Caco-2 (cell line): ENCODE measurements at regions not wholly inside any gene's neighbourhood (a gene's known extent, or its start where the extent isn't known, plus 50 kb on each side); places are given as distances from the start of the nearest gene placed in this dataset.

Experiments used
- BruUV-seq: library from RNA; stranded (reverse); fragments of 400-500 nt; replicated peaks from 2 replicates; lab custom pipeline; 2021; lab: Mats Ljungman, UMichigan
- CTCF ChIA-PET: fragments of 300-600 bp; sonication (Branson Sonifier 250); formaldehyde crosslinking; loops from one replicate; lab custom pipeline; 2022; ENCODE audit warnings: antibody characterized with exemption; lab: Charles Lee
- POLR2A ChIA-PET: fragments of 300-600 bp; sonication (Branson Sonifier 250); formaldehyde crosslinking; loops from one replicate; lab custom pipeline; 2022; ENCODE audit warnings: antibody characterized with exemption; lab: Charles Lee
- DNase-seq, 2 experiments: peaks; one replicate each; pipeline versions ENCODE4 v3.0.0 to v3.0.0-alpha.2; 2020 to 2022
- H3K27me3 ChIP-seq: replicated peaks from 2 replicates; pipeline ENCODE4 v1.6.0; 2011; ENCODE audit warnings: low read length; ENCODE audit not compliant: control insufficient read depth, insufficient read depth
- H3K36me3 ChIP-seq: 2 replicates; pipeline ENCODE4 v1.5.1; 2011; ENCODE audit warnings: low read length; ENCODE audit not compliant: control insufficient read depth, insufficient read depth
- H3K4me1 ChIP-seq: fragments of 250-450 bp; sonication (Bioruptor Pico); 2 replicates; pipeline ENCODE4 v1.5.1; 2020; ENCODE audit warnings: mild to moderate bottlenecking
- H3K4me3 ChIP-seq: 2 replicates; pipeline ENCODE4 v1.5.1; 2011; ENCODE audit warnings: low read depth, mild to moderate bottlenecking, control low read depth, low read length
- H3K9me3 ChIP-seq: fragments of 250-450 bp; sonication (Bioruptor Pico); 2 replicates; pipeline ENCODE4 v1.5.1; 2020; ENCODE audit warnings: mild to moderate bottlenecking, moderate library complexity
- H3K27ac Mint-ChIP-seq: one replicate; pipeline ENCODE4 v1.8.0; 2022; ENCODE audit warnings: mixed read lengths; ENCODE audit not compliant: unreplicated experiment
- H3K27me3 Mint-ChIP-seq: one replicate; pipeline ENCODE4 v1.8.0; 2022; ENCODE audit warnings: mixed read lengths; ENCODE audit not compliant: insufficient read depth, unreplicated experiment
- H3K36me3 Mint-ChIP-seq: one replicate; pipeline ENCODE4 v1.8.0; 2022; ENCODE audit warnings: mild to moderate bottlenecking, mixed read lengths; ENCODE audit not compliant: insufficient read depth, unreplicated experiment
- H3K4me1 Mint-ChIP-seq: one replicate; pipeline ENCODE4 v1.8.0; 2022; ENCODE audit warnings: low read depth, mixed read lengths; ENCODE audit not compliant: unreplicated experiment
- H3K4me3 Mint-ChIP-seq: one replicate; pipeline ENCODE4 v1.8.0; 2022; ENCODE audit warnings: mild to moderate bottlenecking, moderate library complexity, mixed read lengths; ENCODE audit not compliant: unreplicated experiment
- H3K9me3 Mint-ChIP-seq: one replicate; pipeline ENCODE4 v1.8.0; 2022; ENCODE audit warnings: mixed read lengths; ENCODE audit not compliant: unreplicated experiment
- intact Hi-C: fragments of 100-400 bp; cut with micrococcal nuclease; formaldehyde crosslinking; loops from one replicate; pipeline ENCODE4 v1.10.0; 2022; ENCODE audit not compliant: unreplicated experiment
- TF ChIP-seq, protein P1 (sequence below), 2 experiments: fragments of 200-600 bp in 1 of 2; IDR thresholded peaks; 1 replicate in 1 of 2; 2 replicates in 1 of 2; pipeline versions ENCODE4 v1.5.1 to v1.8.0; 2011 to 2022; ENCODE audit warnings: antibody characterized with exemption in 1 of 2, control low read depth in 1 of 2, inconsistent platforms in 1 of 2, low read depth in 1 of 2, low read length in 1 of 2, mild to moderate bottlenecking in 1 of 2, moderate library complexity in 1 of 2; ENCODE audit not compliant: insufficient read depth in 1 of 2, severe bottlenecking in 1 of 2, unreplicated experiment in 1 of 2

DNA sequence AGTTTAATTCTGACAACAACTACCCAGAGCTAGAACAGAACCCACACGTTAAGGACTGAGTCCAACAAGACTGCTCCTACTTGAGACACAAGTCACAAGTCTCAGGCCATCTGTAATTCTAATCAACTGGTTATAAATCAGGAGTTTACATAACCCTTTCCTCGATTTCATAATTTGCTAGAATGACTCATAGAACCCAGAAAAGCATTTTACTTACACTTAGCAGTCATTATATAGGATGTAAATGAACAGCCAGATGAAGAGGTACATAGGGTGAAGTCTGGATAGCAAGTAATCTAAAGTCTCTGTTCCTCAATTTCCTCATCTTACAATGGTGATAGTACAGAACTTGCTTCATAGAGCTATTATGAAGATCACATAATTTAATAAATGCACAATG, 1018.2 kb downstream of the DIPK2A start:
- Mint-ChIP-seq H3K27ac (no peak overlapping the region), H3K36me3 (no peaks in the 10 kb centered on the region), H3K9me3 (no peaks in the 10 kb centered on the region), H3K4me1 (no peaks in the 10 kb centered on the region), H3K4me3 (no peak overlapping the region), H3K27me3 (no peaks in the 10 kb centered on the region)
- Histone ChIP-seq H3K4me1 (no peaks in the 10 kb centered on the region), H3K4me3 (no peak overlapping the region), H3K9me3 (no peaks in the 10 kb centered on the region), H3K36me3 (no peaks in the 10 kb centered on the region), H3K27me3 (no peaks in the 10 kb centered on the region)
- POLR2A ChIA-PET, result no interaction called here
- DNase-seq, result no peak
- CTCF ChIA-PET, result no interaction called here
- intact Hi-C loops, result no loop called here
- BruUV-seq, result no TSS peak
- TF ChIP-seq, protein P1, sequence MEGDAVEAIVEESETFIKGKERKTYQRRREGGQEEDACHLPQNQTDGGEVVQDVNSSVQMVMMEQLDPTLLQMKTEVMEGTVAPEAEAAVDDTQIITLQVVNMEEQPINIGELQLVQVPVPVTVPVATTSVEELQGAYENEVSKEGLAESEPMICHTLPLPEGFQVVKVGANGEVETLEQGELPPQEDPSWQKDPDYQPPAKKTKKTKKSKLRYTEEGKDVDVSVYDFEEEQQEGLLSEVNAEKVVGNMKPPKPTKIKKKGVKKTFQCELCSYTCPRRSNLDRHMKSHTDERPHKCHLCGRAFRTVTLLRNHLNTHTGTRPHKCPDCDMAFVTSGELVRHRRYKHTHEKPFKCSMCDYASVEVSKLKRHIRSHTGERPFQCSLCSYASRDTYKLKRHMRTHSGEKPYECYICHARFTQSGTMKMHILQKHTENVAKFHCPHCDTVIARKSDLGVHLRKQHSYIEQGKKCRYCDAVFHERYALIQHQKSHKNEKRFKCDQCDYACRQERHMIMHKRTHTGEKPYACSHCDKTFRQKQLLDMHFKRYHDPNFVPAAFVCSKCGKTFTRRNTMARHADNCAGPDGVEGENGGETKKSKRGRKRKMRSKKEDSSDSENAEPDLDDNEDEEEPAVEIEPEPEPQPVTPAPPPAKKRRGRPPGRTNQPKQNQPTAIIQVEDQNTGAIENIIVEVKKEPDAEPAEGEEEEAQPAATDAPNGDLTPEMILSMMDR (IDR thresholded peaks at IDR 0.05; ENCODE audit: insufficient read depth in 1 of 2, low read depth in 1 of 2, low read length in 1 of 2, severe bottlenecking in 1 of 2, unreplicated experiment in 1 of 2), result no peak

DNA sequence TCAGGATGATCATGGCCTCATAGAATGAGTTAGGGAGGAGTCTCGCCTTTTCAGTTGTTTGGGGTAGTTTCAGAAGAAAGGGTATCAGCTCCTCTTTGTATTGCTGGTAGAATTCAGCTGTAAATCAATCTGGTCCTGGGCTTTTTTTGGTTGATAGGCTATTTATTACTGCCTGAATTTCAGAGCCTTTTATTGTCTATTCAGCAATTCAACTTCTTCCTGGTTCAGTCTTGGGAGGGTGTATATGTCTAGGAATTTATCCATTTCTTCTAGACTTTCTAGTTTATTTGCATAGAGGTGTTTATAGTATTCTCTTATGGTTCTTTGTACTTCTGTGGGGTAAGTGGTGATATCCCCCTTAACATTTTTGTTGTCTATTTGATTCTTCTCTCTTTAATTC, 1024.2 kb downstream of the DIPK2A start:
- Mint-ChIP-seq H3K9me3 (peaks cover 22% of the 10 kb centered on the region), H3K4me1 (peaks cover 9% of the 10 kb centered on the region), H3K27me3 (no peaks in the 10 kb centered on the region), H3K36me3 (no peaks in the 10 kb centered on the region), H3K4me3 (no peak overlapping the region), H3K27ac (no peak overlapping the region)
- Histone ChIP-seq H3K4me3 (no peak overlapping the region), H3K36me3 (no peaks in the 10 kb centered on the region), H3K27me3 (no peaks in the 10 kb centered on the region), H3K9me3 (no peaks in the 10 kb centered on the region), H3K4me1 (no peaks in the 10 kb centered on the region)
- intact Hi-C loops, result no loop called here
- no peak for DNase-seq
- POLR2A ChIA-PET, result no interaction called here
- BruUV-seq, result no TSS peak
- CTCF ChIA-PET, result no interaction called here
- TF ChIP-seq, protein P1 (IDR thresholded peaks at IDR 0.05; ENCODE audit: insufficient read depth in 1 of 2, low read depth in 1 of 2, low read length in 1 of 2, severe bottlenecking in 1 of 2, unreplicated experiment in 1 of 2), result no peak

DNA sequence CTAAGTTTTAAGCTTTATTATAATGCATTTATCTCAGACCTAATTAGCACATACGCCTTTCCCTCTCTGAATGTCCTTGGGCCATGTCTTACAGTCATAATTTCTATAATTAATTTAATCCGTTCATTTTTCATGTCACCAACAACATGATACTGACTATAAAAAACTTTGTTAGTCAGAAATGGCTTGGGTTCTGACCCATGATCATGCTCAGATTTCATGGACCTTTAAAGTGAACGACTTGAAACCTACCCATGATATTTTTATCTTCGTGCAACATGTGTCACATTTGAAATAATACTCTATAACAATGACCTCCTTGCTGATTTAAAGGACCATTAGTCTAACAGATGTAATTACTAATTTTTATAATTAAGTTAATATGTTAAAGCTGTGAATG, 1033.8 kb downstream of the DIPK2A start:
- no TSS peak for BruUV-seq
- H3K9me3 Mint-ChIP-seq, result peaks cover 15% of the 10 kb centered on the region
- Histone ChIP-seq H3K9me3 (no peaks in the 10 kb centered on the region; the same call in none of the 2 replicates), H3K27me3 (no peaks in the 10 kb centered on the region), H3K36me3 (no peaks in the 10 kb centered on the region), H3K4me3 (no peak overlapping the region), H3K4me1 (peaks cover 14% of the 10 kb centered on the region)
- intact Hi-C loops, result no loop called here
- no peaks in the 10 kb centered on the region for H3K4me1 Mint-ChIP-seq
- H3K27ac Mint-ChIP-seq, result no peak overlapping the region
- TF ChIP-seq, protein P1 (IDR thresholded peaks at IDR 0.05; ENCODE audit: insufficient read depth in 1 of 2, low read depth in 1 of 2, low read length in 1 of 2, severe bottlenecking in 1 of 2, unreplicated experiment in 1 of 2), result no peak
- no peaks in the 10 kb centered on the region for H3K36me3 Mint-ChIP-seq
- CTCF ChIA-PET, result no interaction called here
- DNase-seq, result no peak
- POLR2A ChIA-PET, result no interaction called here
- no peak overlapping the region for H3K4me3 Mint-ChIP-seq
- no peaks in the 10 kb centered on the region for H3K27me3 Mint-ChIP-seq
